SU-DHL-6 (cell line): ENCODE measurements at regions not wholly inside any gene's neighbourhood (a gene's known extent, or its start where the extent isn't known, plus 50 kb on each side); places are given as distances from the start of the nearest gene placed in this dataset.

Source experiments
- CTCF ChIP-seq: fragments of 200-600 bp; sonication (generic); IDR thresholded peaks from one replicate; pipeline ENCODE4 v1.5.1; 2017; ENCODE audit warnings: antibody characterized with exemption, mild to moderate bottlenecking, low read length, moderate library complexity; ENCODE audit not compliant: insufficient read depth, poor library complexity, severe bottlenecking
- EZH2phosphoT487 ChIP-seq: fragments of 200-600 bp; sonication (generic), shearing (Covaris generic); conservative IDR thresholded peaks from 2 replicates; pipeline ENCODE4 v1.6.1; 2018; ENCODE audit warnings: mild to moderate bottlenecking, antibody characterized with exemption, low read length, moderate library complexity, mixed read lengths

- no peak for TF ChIP-seq CTCF
- no peak for TF ChIP-seq EZH2phosphoT487
Observed at GRCh38 chrX:149280011-149280410, 225.1 kb downstream of the IDS start.
